Iris pigment epithelial cell (primary cell): ENCODE measurements at regions not wholly inside any gene's neighbourhood (a gene's known extent, or its start where the extent isn't known, plus 50 kb on each side); places are given as distances from the start of the nearest gene placed in this dataset.

Experiments used
- DNase-seq: peaks from one replicate; pipeline ENCODE4 v3.0.0-alpha.2; 2011; ENCODE audit warnings: low read depth

GRCh38 chr11:45436966-45437365 is 150.8 kb upstream of the SYT13 start:
- DNase-seq = no peak

DNA sequence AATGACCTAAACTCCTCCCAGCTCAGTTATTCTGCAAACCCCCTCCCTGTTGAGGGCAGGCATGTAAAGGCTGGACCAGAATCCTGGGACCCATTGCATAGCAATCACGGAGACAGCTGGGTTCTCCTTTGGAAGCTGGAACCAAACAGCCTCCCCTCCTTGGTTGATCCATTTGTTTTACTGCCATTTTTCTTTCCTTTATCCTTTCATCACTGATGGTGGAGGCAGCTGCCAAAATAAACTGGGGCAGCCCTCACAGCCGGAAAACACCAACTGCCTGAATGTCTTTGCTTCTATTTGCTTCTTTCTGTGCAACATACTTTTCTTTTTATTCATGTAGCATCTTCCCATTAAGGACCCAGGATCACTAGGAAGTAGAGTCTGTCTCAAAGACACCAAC is 150.0 kb upstream of the SYT13 start:
- DNase-seq = no peak

DNA sequence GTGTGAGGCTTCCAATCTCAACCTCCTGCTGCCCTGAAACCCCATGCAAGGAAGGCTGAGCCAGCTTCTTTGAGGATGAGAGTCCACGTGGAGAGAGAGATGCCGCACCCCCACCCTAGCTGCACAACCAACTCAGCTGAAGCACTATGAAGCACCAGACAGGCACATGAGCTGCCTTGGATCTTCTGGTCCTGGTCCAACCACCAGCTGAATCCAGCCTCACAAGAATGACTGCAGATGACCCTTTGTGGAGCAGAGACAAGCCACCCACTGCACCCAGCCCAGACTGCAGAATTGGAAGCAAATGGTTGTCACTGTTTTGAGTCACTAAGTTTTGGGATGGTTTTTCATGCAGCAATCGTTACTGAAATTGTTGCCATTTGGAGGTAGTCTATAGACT is 149.6 kb upstream of the SYT13 start:
- no peak for DNase-seq

- no peak for DNase-seq
Measured at GRCh38 chr11:45432910-45433309, 146.8 kb upstream of the SYT13 start.

GRCh38 chr11:45432100-45432499 is 146.0 kb upstream of the SYT13 start:
- no peak for DNase-seq

DNA sequence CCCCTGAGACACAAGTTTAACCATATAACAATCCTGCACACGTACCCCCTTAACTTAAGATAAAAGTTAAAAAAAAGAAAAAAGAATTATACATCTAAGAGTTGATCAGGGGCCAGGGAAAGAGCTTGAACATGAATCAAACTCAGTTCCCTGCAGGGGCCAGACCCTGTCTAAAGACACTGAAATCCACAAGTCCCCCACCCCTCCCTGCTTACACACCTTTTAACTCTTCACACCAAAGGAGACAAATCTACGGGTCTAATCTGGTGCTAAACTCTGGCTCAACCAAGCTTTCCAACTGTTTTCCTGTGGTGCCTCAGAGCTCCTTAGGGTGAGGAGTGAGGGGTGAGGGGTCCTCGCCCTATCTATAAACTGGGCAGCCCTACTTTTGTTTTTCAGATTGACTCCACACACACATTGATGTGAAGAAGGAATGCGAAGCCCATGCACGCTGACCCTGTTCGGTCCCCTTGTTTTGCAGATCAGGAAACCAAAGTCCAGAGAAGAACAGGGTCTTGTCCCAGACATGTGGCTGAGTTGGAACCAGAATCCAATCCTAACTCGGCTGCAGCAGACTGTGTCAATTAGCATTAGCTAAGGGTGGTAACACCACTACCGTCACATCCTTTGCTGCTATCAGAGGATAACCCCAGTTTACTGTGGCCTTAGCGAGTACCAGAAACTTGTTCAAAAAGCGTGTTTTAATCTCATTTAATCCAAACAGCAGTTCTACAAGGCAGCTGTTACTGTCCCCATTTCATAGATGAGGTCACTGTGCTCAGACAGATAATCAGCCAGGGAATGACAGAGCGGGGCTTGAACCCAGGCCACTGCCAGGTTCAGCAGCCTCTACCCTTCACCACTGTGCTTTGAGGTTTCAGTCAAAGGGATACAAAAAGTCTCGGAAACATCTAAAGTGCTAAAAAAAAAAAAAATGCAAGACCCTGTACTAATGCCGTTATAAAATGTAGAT is 145.2 kb upstream of the SYT13 start:
- no peak for DNase-seq

DNA sequence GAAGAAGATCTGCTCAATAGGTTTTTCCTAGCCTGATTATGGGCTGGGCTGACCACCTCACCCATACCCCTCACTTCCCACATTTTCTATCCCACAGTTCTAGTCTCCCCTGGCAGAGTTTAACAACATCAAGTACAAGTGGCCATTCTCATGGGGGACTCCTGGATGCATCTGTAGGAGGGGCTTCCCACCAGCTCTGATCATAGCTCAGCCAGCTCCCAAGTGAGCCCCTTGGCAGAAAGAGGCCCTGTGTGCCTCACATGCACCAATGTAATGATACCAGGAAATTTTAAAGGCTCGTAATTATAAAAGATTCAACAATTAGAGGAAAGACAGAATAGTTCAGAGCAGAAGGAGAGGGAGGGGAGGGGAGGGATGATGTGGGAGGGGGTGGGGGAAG is 144.2 kb upstream of the SYT13 start:
- no peak for DNase-seq

GRCh38 chr11:45429719-45430118 is 143.6 kb upstream of the SYT13 start:
- no peak for DNase-seq

- no peak for DNase-seq
Measured at GRCh38 chr11:45428541-45429230, 142.5 kb upstream of the SYT13 start.

GRCh38 chr11:45428116-45428515 is 142.0 kb upstream of the SYT13 start:
- no peak for DNase-seq

- no peak for DNase-seq
Measured at GRCh38 chr11:45424411-45425180, 138.5 kb upstream of the SYT13 start.

- DNase-seq = no peak
Measured at GRCh38 chr11:45423475-45424120, 137.5 kb upstream of the SYT13 start.

DNA sequence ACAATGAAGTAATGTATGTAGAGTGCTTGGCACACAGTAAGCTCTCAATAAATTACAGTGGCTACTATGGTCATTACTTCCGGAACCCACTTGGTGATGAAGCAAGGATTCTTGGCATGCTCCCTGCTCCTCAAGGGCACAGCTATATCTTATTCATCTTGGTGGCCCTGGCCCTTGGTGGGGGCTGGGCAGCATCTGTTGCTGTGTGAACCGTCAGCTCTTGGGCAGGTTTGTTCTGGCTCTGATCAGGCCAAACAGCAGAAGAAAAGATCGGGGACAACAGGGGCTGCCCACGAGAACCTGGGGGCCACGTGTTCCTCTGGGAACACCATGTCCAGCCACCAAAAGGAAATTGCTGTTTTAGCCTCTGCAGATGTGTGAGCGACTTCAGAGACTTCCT is 136.9 kb upstream of the SYT13 start:
- no peak for DNase-seq

- no peak for DNase-seq
Measured at GRCh38 chr11:45414088-45414487, 127.9 kb upstream of the SYT13 start.

GRCh38 chr11:45413156-45413858 is 127.2 kb upstream of the SYT13 start:
- no peak for DNase-seq

DNA sequence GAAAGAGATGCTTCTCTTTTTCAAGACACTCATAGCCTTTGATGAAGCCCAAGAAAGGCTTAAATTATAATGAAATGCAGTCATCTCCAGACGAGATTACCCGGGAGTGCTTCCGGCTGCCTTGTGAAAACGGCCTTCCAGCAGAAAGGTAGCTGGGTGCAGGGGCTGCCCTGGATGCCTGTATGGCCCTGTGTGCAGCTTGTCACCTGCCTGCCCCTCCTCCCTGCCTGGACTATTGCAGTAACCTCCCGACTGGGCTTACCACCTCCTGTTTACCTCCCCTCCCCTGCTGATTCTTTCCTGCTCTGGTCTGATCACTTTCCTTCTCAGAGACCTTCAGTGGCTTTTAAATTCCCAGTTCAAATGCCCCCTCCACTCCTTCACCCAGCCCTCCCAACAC is 126.4 kb upstream of the SYT13 start:
- DNase-seq = no peak

- peak; percentile 8 for DNase-seq
Measured at GRCh38 chr11:45412051-45412471, 125.9 kb upstream of the SYT13 start.

DNA sequence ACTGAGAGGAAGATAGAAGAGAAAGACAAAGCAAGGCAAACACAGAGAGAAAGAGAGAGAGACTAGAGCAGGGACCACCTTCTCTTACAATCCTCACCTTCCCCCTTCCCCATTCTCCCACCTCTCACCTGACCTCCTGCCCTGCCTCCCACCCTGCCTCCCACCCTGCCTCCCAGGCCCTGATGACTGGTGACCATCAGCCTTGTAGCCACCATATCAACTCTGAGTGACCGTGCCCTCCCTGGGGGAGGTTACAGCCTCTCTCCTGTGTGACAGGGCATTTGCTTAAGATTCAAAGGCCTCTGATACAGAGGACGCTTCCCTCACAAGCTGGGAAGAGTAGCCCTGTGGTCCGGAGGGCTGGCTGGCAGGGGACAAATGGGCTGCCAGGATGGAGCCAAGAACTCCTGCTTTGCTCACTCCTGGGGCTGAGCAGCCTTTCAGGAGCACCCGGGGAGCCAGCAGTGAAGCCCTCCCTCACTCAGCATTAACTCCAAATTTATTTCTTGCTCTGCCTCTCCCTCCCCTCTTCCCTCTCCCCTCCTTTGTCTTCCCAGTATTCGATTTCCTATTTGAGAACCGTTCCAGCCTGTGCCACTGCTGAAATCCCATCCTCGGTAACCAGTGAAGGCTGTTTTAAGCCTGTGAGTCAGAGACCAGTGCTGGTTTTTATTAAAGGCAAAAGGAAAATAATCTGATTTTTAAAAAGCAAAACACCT is 125.2 kb upstream of the SYT13 start:
- DNase-seq = peak; percentile 21

- no peak for DNase-seq
Measured at GRCh38 chr11:45410391-45411227, 124.5 kb upstream of the SYT13 start.

GRCh38 chr11:45409587-45409986 is 123.4 kb upstream of the SYT13 start:
- no peak for DNase-seq
